Testis (tissue), 2 donors: ENCODE measurements at regions not wholly inside any gene's neighbourhood (a gene's known extent, or its start where the extent isn't known, plus 50 kb on each side); places are given as distances from the start of the nearest gene placed in this dataset.

Source experiments
- CTCF ChIP-seq, 3 experiments: fragments of 450-650 bp in 2 of 3; fragments of 200-600 bp in 1 of 3; sonication (generic) in 1 of 3; IDR thresholded peaks; one replicate each; pipeline ENCODE4 v1.5.1; 2016 to 2019; ENCODE audit warnings: antibody characterized with exemption in 3 of 3, mild to moderate bottlenecking in 2 of 3, moderate library complexity in 1 of 3
- POLR2A ChIP-seq: fragments of 450-650 bp; IDR thresholded peaks from one replicate; pipeline ENCODE4 v1.6.1; 2017; ENCODE audit warnings: antibody characterized with exemption, mild to moderate bottlenecking, moderate library complexity

DNA sequence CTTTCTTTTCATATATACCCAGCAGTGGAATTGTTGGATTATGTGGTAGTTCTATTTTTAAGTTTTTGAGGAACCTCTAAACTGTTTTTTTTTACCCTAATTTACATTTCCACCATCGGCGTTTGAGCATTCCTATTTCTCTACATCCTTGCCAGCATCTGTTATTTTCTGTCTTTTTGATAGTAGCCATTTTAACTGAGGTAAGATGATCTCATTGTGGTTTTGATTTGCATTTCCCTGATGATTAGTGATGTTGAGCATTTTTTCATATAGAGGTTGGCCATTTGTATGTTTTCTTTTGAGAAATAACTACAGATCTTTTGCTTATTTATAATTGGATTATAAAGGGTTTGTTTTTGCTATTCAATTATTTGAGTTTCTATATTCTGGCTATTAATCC is 71.7 kb upstream of the TNC start:
- TF ChIP-seq CTCF (IDR thresholded peaks at IDR 0.05), result no peak
- TF ChIP-seq POLR2A, result no peak
